ENCODE measurements at regions not wholly inside any gene's neighbourhood (a gene's known extent, or its start where the extent isn't known, plus 50 kb on each side); places are given as distances from the start of the nearest gene placed in this dataset.
"Not testable (repeated sequence)": the region's sequence is repeated elsewhere in the genome, so short reads cannot be mapped to it uniquely, and the experiment has no call there.

DNA sequence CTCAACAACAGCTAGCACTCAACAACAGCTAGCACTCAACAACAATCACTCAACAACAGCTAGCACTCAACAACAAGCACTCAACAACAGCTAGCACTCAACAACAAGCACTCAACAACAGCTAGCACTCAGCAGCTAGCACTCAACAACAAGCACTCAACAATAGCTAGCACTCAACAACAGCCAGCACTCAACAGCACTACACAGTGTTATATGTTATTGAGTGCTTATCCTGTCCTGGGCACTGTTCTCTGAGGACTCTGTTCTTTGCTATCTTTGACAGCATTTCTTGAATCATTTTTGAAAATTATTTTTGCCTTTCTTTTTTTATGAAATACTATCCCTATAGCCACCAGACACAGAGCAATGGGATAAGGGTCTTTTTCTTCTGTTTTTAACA, 176.4 kb downstream of the BCL2L11 start:
- BruUV-seq (replicated peaks); H3K27me3 Mint-ChIP-seq (ENCODE audit: insufficient read depth, unreplicated experiment): not testable (repeated sequence)

DNA sequence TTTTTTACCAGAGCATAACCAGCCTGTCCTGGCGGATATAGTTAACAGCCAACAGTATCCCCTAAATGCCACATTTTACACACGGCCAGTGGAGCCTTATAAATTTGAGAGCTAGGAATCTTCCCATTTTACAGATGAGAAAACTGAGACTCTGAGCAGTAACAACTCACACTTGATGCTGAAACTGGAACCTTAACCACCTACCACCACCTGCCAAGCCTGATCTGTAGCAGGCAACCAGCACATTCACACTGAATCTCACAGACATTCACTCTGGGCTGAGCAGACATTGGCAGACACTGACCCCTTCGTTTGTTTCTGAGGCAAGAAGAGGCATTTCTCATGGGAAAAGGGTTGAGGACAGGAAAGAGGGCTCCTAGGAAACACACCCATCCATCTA, 178.2 kb downstream of the BCL2L11 start:
- H3K27me3 Mint-ChIP-seq (ENCODE audit: insufficient read depth, unreplicated experiment); CTCF ChIA-PET; H3K9me3 Mint-ChIP-seq (ENCODE audit: unreplicated experiment); BruUV-seq (replicated peaks); H3K4me3 Mint-ChIP-seq (ENCODE audit: unreplicated experiment); H3K36me3 Mint-ChIP-seq (ENCODE audit: insufficient read depth, unreplicated experiment); H3K27ac Mint-ChIP-seq (ENCODE audit: low read depth, unreplicated experiment); intact Hi-C loops (cut with micrococcal nuclease); POLR2A ChIA-PET; H3K4me1 Mint-ChIP-seq (ENCODE audit: insufficient read depth, unreplicated experiment); DNase-seq (ENCODE audit: unreplicated experiment): not testable (repeated sequence)

More for the DNA sequence above, 176.4 kb downstream of the BCL2L11 start:
- CTCF ChIA-PET; H3K4me3 Mint-ChIP-seq (ENCODE audit: unreplicated experiment); DNase-seq (ENCODE audit: unreplicated experiment); H3K4me1 Mint-ChIP-seq (ENCODE audit: insufficient read depth, unreplicated experiment); H3K9me3 Mint-ChIP-seq (ENCODE audit: unreplicated experiment); POLR2A ChIA-PET; H3K27ac Mint-ChIP-seq (ENCODE audit: low read depth, unreplicated experiment); intact Hi-C loops (cut with micrococcal nuclease); H3K36me3 Mint-ChIP-seq (ENCODE audit: insufficient read depth, unreplicated experiment): not testable (repeated sequence)

DNA sequence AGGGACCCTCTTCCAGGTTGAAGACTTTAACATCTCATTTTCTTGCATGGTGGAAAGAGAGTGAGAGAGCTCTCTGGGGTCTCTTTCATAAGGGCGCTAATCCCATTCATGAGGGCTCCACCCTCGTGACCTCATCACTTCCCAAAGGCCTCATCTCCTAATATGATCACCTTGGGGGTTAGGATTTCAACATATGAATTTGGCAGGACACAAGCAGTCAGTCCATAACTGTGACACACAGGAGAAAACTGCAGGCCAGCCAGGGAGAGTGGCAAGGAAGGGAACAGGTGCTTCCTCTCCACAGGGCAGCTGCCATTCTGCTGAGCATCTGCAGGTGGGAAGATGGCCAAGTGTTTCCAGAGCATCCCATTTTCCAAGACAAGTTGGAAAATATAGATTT, 178.9 kb downstream of the BCL2L11 start:
- POLR2A ChIA-PET; H3K4me1 Mint-ChIP-seq (ENCODE audit: insufficient read depth, unreplicated experiment); DNase-seq (ENCODE audit: unreplicated experiment); intact Hi-C loops (cut with micrococcal nuclease); H3K4me3 Mint-ChIP-seq (ENCODE audit: unreplicated experiment); BruUV-seq (replicated peaks); H3K36me3 Mint-ChIP-seq (ENCODE audit: insufficient read depth, unreplicated experiment); CTCF ChIA-PET; H3K27me3 Mint-ChIP-seq (ENCODE audit: insufficient read depth, unreplicated experiment); H3K27ac Mint-ChIP-seq (ENCODE audit: low read depth, unreplicated experiment); H3K9me3 Mint-ChIP-seq (ENCODE audit: unreplicated experiment): not testable (repeated sequence)

DNA sequence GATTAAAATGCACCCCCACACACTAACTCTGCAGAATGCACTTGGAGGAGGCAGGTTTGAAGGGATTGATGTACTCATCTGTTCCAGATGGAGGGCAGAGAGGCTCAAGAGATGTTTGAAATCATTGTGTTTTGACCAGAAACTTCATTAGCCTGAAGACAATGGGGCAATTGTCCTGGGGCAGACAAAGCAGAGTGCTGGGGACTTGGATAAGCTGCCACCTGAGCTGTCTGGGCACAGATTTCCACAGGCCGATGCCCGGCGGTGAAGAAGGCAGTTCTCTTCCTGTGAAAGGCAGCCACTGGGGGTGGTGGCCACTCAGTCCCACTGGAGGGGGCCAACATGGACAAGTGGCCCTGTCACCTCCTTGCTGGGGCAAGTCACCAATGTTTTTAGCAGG, 181.0 kb downstream of the BCL2L11 start:
- H3K27ac Mint-ChIP-seq (ENCODE audit: low read depth, unreplicated experiment); H3K36me3 Mint-ChIP-seq (ENCODE audit: insufficient read depth, unreplicated experiment); BruUV-seq (replicated peaks); H3K4me1 Mint-ChIP-seq (ENCODE audit: insufficient read depth, unreplicated experiment); intact Hi-C loops (cut with micrococcal nuclease); DNase-seq (ENCODE audit: unreplicated experiment); H3K9me3 Mint-ChIP-seq (ENCODE audit: unreplicated experiment); POLR2A ChIA-PET; H3K4me3 Mint-ChIP-seq (ENCODE audit: unreplicated experiment); H3K27me3 Mint-ChIP-seq (ENCODE audit: insufficient read depth, unreplicated experiment); CTCF ChIA-PET: not testable (repeated sequence)

DNA sequence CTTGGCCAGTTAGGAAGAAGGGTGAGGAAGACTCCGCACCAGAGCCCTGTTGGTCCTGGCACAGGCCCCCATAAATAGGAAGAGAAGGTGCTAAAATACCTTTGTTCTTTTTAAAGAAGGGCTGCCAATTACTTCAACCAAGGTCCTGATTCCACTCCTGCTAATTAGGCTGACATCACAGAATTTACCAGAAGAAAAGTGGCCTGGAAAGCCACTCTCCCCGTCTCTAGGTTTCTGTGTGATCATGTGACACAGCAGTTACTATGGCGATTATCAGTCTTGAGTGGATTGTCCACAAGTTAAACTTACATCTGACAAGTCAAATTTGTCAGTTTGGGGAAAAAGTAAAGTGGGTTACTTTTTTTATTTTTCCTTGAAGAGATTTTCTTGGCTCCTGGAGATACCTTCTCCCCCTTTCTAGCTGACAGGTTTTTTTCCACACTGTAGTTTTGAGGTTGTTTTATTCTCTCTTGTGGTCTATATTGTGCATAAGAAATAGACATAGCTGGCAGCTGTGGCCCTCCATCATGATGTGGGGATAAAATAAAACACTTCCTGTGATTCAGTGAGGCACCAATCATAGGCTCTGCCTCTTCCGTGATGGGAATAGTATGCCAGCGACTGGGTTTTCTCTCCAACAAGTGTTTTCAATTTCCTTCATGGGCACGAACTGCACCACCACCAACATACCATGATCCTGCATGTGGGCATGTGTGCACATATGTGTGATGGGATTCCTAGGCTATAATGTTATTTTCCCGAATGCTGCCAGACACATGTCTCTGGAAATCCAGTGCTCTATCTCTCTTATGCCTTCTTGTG, 181.9 kb downstream of the BCL2L11 start:
- H3K9me3 Mint-ChIP-seq (ENCODE audit: unreplicated experiment); H3K27me3 Mint-ChIP-seq (ENCODE audit: insufficient read depth, unreplicated experiment); BruUV-seq (replicated peaks); H3K4me3 Mint-ChIP-seq (ENCODE audit: unreplicated experiment); H3K4me1 Mint-ChIP-seq (ENCODE audit: insufficient read depth, unreplicated experiment); H3K36me3 Mint-ChIP-seq (ENCODE audit: insufficient read depth, unreplicated experiment); POLR2A ChIA-PET; intact Hi-C loops (cut with micrococcal nuclease); H3K27ac Mint-ChIP-seq (ENCODE audit: low read depth, unreplicated experiment); DNase-seq (ENCODE audit: unreplicated experiment); CTCF ChIA-PET: not testable (repeated sequence)

DNA sequence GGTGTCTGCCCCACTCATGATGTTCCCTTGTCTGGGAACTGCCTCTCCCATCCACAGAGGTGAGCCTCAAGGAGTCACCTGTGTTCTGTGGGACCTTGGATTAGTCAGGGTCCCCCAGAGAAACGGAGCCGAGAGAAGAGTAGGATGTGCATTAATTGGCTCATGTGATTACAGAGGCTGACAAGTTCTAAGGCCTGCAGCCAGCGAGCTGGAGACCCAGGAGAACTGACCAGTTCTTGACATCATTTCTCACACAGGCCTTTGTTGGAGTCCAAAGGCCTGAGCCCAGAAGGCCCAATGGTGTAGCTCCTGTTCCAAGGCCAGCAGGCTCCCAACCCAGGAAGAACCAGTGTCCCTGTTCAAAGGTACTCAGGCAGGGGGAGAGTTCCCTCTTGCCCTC, 186.6 kb downstream of the BCL2L11 start:
- POLR2A ChIA-PET; DNase-seq (ENCODE audit: unreplicated experiment); H3K36me3 Mint-ChIP-seq (ENCODE audit: insufficient read depth, unreplicated experiment); H3K4me1 Mint-ChIP-seq (ENCODE audit: insufficient read depth, unreplicated experiment); BruUV-seq (replicated peaks); H3K27me3 Mint-ChIP-seq (ENCODE audit: insufficient read depth, unreplicated experiment); H3K27ac Mint-ChIP-seq (ENCODE audit: low read depth, unreplicated experiment); H3K9me3 Mint-ChIP-seq (ENCODE audit: unreplicated experiment); H3K4me3 Mint-ChIP-seq (ENCODE audit: unreplicated experiment); CTCF ChIA-PET; intact Hi-C loops (cut with micrococcal nuclease): not testable (repeated sequence)

DNA sequence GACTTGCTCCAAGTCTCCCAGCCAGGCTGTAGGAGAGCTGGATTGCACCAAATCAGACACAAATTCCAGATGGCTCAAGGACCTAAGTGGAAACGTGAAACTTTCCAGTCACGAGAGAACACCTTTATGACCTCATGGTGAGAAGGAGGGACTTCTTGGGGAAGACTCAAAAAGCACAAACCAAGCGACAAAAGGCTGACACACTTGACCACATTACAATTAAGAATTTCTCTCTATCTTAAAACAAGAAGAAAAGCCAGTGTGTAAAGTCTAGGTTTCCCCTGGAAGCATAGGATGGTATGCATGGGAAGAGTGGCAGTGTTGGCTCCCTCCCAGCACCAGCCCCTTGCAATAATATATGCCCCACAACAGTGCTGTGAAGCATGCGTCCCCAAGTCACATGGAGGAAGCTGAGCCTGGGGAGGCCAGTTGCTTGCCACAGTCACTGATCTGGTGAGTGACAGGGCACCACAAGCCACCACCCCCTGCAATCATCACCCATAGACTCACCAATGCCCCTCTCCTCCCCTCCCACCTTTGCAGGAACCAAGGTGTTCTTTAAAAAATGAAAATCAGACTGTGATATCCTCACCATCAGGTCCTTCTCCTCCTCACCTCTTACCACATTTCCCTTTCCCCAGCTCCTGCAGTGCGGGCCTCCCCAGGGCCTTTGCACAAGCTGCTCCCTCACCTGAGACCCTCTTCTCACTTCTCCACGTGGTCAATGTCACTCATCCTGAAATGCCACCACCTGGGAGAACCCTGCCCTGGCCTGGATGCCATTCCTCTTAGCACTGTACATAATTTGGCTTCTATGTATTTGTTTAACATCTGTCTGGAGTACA, 188.7 kb downstream of the BCL2L11 start:
- H3K27ac Mint-ChIP-seq (ENCODE audit: low read depth, unreplicated experiment); H3K4me3 Mint-ChIP-seq (ENCODE audit: unreplicated experiment); intact Hi-C loops (cut with micrococcal nuclease); BruUV-seq (replicated peaks); H3K36me3 Mint-ChIP-seq (ENCODE audit: insufficient read depth, unreplicated experiment); H3K9me3 Mint-ChIP-seq (ENCODE audit: unreplicated experiment); H3K4me1 Mint-ChIP-seq (ENCODE audit: insufficient read depth, unreplicated experiment); H3K27me3 Mint-ChIP-seq (ENCODE audit: insufficient read depth, unreplicated experiment); POLR2A ChIA-PET; CTCF ChIA-PET; DNase-seq (ENCODE audit: unreplicated experiment): not testable (repeated sequence)

DNA sequence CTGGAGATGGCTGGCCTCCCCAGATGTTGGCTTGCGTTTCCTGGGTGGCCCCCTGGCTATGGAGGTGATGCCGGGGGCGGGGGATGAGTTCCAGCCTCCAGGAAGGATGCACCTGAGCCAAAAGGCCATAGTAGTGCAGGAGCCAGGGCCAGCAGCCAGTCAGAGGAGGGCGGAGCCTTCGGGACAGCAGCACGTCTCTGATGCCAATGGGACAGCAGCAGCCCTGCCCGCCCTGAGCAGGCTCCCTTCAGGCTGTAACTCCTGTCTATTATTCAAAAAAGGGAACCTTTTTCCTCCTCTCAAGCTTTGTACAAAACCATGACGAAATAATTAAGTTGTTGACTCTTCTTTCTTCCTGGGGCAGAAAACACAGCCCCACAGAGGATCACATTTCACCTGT, 189.7 kb downstream of the BCL2L11 start:
- intact Hi-C loops (cut with micrococcal nuclease); H3K27me3 Mint-ChIP-seq (ENCODE audit: insufficient read depth, unreplicated experiment); DNase-seq (ENCODE audit: unreplicated experiment); POLR2A ChIA-PET; H3K9me3 Mint-ChIP-seq (ENCODE audit: unreplicated experiment); CTCF ChIA-PET; H3K27ac Mint-ChIP-seq (ENCODE audit: low read depth, unreplicated experiment); H3K4me1 Mint-ChIP-seq (ENCODE audit: insufficient read depth, unreplicated experiment); BruUV-seq (replicated peaks); H3K4me3 Mint-ChIP-seq (ENCODE audit: unreplicated experiment); H3K36me3 Mint-ChIP-seq (ENCODE audit: insufficient read depth, unreplicated experiment): not testable (repeated sequence)

DNA sequence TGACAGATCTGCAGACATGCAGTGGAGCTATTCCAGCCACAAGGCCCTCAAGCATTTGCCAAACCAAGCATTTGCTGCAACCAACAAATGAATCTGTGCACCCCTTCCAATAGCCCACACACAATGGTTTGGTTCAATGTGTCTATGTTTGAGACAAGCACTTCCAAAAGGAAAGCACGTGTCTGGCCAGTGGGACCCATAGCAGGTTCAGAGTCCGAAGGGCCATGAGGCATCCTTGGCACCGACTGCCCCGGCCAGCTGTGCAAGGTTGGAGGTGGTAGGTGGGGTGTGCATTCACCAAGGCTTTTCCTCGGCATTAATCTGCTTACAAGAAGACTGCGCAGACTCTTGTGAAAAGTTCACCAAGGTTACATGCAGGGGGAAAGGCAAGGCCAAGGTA, 190.9 kb downstream of the BCL2L11 start:
- BruUV-seq (replicated peaks); H3K27ac Mint-ChIP-seq (ENCODE audit: low read depth, unreplicated experiment); H3K36me3 Mint-ChIP-seq (ENCODE audit: insufficient read depth, unreplicated experiment); DNase-seq (ENCODE audit: unreplicated experiment); H3K27me3 Mint-ChIP-seq (ENCODE audit: insufficient read depth, unreplicated experiment); H3K9me3 Mint-ChIP-seq (ENCODE audit: unreplicated experiment); intact Hi-C loops (cut with micrococcal nuclease); POLR2A ChIA-PET; H3K4me3 Mint-ChIP-seq (ENCODE audit: unreplicated experiment); CTCF ChIA-PET; H3K4me1 Mint-ChIP-seq (ENCODE audit: insufficient read depth, unreplicated experiment): not testable (repeated sequence)

All from MCF 10A (cell line).